NCI-H1436 (cell line): ENCODE measurements at regions not wholly inside any gene's neighbourhood (a gene's known extent, or its start where the extent isn't known, plus 50 kb on each side); places are given as distances from the start of the nearest gene placed in this dataset.
"Not testable (repeated sequence)": the region's sequence is repeated elsewhere in the genome, so short reads cannot be mapped to it uniquely, and the experiment has no call there.

Source experiments
- DNase-seq: peaks from one replicate; lab custom pipeline; 2025; lab: John Stamatoyannopoulos, UW

DNA sequence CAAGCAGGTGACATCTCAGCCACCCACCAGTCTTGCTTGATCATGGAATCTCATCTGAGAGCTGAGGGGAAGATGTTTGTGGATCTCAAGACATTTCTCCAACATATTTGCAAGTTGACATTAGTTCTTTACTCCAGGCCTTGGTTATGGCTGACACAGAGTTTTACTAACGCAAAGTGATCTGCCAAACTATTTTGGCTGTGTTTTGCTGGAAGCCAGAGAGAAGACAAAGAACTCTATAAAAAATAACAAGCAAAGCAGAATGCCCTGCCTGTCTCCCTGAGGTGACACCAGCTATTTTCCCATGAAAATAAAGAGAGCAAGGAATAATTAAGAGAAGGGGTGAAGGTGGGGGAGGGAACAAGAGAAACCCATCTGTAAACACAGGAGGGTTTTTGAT lies 286.4 kb downstream of the WDR11 start:
- no peak for DNase-seq

DNA sequence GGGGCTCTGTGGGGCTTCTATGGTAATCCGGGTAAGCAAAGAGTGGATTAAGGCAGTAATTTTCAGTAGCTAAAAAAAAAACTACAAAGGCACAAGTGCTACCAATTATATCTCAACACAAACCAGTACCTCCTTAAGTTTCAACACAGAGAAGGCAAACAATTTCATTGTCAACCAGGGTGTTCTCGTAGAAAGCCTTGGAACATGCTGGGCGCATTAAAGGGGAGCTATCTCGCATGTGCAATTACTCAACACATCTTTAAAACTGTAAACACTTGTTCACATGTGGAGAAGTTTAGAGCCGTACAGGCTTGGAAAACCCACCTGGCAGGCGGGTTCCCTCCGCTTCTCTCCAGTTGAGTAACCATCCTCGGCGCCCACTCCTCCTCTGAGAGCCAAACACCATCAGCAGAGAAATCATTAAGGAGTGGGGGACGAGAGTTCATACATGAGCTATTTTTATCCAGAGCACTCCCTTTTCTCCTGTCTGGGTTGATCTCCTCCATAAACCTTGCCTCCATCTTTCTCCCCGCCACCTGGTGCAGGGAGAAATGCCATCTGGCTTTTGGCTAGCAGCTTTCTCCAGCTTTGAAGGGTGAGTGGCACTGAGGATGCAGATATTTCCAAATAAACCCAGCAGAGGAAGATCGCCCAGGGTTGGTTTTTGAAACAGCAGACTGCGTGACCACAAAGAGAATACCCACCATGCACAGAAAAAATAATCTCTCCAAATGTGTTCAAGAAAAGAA lies 287.1 kb downstream of the WDR11 start:
- no peak for DNase-seq

DNA sequence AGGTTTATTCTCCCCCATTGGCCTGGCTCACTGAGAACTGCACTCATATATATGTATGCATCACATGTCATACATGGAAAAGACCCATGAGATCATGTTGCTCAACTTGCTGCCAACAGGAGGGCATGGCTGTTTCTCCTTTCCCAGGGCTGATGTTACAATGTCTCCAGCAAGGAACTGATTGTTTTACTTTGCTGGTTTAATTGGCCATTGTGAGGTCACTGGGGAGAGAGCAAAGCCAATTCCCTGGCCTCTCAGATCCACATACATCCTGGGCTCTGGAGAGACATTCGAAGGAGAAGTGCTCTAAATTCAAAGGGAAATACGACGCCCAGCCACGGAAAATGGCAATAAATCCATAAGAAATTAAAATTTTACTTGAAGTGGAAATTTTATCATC lies 287.8 kb downstream of the WDR11 start:
- DNase-seq: no peak

DNA sequence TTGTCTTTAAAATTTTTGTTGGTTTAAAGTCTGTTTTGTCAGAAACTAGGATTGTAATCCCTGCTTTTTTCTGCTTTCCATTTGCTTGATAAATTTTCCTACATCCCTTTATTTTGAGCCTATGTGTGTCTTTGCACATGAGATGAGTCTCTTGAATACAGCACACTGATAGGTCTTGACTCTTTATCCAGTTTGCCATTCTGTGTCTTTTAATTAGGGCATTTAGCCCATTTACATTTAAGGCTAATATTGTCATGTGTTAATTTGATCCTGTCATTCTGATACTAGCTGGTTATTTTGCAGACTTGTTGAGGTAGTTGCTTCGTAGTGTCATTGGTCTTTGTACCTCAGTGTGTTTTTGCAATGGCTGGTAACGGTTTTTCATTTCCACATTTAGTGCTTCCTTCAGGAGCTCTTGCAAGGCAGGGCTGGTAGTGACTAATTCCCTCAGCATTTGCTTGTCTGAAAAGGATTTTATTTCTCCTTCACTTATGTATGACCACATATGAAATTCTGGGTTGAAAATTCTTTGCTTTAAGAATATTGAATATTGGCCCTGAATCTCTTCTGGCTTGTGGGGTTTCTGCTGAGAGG lies 294.7 kb downstream of the WDR11 start:
- not testable (repeated sequence) for DNase-seq

- no peak for DNase-seq
Observed at GRCh38 chr10:121148921-121149320, 297.8 kb downstream of the WDR11 start.

DNA sequence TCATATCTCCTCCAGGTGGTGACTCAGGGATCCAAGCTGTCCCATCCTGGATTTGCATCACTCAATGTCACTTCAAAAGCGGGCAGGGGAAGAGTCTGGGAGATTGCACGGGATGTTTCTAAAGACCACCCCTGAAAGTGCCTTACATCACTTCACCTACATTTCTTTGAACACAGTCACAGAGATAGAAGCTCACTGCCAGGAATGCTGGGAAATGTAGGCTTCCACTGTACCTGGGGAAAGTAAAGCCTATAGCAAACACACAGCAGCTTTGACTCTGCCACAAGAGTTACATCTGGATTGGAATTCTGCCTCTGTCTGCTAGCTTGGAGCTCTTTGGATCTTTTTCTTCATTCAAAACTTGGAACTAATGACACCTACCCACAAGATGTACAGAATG lies 300.9 kb downstream of the WDR11 start:
- DNase-seq: no peak

DNA sequence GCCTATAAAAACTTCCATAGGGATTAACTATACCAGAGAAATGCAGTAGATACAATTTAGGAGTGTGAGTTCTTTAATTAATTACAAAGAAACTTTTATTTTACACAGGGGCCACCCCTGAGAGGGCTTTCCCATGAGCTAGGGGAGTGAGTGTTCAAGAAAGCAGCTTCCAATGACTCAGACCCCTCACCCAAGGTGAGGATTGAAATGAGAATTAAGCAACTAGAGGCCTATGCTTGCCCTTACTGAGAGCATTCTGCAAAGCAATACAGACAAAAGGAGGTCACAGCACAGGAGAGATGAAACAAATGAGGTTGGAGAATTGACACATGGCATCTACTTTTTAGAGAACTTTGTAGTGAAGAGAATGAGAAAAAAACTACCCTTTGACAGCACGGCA lies 301.8 kb downstream of the WDR11 start:
- DNase-seq: no peak

DNA sequence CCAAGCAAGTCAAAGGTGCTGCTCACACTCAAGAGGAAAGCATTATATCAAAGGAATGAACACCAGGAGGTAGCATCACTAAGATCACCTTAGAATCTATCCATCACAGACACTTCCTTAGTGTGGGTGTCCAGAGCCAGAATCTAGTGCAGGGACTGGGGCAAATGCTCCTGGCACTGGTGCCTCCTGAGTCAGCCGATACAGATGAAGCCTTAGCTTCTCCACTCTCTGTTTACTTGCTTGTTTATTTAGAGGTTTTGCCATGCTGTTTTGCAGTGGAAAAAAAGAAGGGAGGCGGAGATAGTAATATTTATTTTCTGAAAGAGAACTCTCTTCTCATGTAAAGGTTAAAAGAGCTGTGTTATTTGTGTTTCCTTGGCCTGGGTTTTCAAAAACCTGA lies 303.1 kb downstream of the WDR11 start:
- DNase-seq: no peak

GRCh38 chr10:121154846-121155245 lies 303.7 kb downstream of the WDR11 start:
- no peak for DNase-seq

GRCh38 chr10:121155742-121156474 lies 304.7 kb downstream of the WDR11 start:
- DNase-seq: no peak

DNA sequence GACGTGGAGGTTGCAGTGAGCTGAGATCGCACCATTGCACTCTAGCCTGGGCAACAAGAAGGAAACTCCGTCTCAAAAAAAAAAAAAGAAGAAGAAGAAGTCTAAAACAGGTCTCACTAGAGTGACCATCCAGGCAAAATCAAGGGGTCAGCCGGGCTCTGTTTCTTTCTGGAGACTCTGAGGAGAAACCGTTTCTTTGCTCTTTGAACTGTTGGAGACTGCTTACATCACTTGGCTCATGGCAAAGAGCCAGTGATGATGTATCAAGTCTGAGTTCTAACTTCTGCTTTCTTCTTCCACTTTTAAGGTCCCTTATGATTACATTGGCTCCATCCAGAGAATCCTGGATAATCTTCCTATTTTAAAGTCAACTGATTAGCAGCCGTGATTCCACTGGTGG lies 306.8 kb downstream of the WDR11 start:
- DNase-seq: no peak

DNA sequence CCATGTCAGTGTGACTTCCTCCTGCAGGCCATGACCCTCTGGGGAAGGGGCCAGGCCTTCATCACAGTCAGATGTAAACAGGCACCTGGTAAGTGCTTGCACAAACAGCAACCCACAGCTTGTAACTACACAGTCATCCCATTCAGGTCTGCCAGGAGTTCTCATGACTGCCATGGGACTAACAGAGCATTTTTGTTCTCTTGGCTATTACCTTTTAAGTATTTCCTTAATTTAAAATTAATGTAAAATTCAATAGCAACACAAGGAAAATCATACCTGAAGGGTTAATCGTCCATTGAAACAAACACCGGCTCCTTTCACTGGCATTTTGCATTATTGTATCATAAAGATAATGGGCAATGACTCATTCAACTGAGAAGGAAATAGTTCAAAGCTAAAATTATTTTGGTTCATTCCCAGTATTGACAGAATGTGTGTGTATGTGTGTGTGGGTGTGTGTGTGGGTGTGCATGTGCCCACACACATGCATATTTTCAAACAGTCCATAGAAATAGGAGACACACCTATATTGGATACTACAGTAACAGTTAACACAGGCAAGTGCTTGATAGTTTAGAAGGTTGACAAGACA lies 307.9 kb downstream of the WDR11 start:
- DNase-seq: no peak

- DNase-seq: no peak
Observed at GRCh38 chr10:121159670-121160069, 308.5 kb downstream of the WDR11 start.

- no peak for DNase-seq
Observed at GRCh38 chr10:121165276-121165675, 314.1 kb downstream of the WDR11 start.

DNA sequence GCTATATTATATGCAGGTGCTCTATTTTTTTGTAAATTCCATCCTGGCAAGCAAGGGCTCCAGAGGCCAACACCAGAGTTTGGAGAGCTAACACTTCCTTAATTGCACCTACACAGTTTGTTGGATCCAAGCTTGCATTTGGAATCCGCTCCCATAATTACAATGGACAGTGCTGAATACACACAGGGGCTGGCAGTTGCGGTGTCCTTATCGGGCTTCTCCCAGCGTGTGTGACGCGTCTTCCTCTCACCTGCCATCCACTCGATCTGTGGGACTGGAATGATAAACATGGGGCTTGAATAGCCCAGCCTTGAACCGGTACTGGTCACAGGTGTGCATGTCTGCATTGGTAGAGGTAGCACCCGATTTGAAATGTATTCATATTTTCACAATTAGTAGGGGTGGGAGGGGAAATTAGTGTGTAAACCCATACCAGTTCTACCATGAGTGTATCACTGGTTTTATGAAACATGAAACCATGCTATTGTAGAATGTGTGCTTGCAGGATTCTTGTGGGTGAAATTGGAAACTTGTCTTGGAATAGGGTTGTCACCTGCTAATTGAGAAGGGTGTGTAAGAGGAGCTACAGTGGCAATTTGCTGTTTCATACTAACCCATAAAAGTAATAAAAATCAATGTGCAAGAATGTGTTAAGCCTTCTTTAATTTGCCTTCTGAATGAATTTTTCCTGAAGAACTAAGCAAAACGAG lies 316.5 kb downstream of the WDR11 start:
- DNase-seq: no peak

- DNase-seq: no peak
Observed at GRCh38 chr10:121168545-121169216, 317.5 kb downstream of the WDR11 start.

GRCh38 chr10:121169406-121169805 lies 318.2 kb downstream of the WDR11 start:
- no peak for DNase-seq

- DNase-seq: no peak
Observed at GRCh38 chr10:121171825-121172787, 320.9 kb downstream of the WDR11 start.

GRCh38 chr10:121179006-121179405 lies 327.8 kb downstream of the WDR11 start:
- DNase-seq: no peak

- no peak for DNase-seq
Observed at GRCh38 chr10:121182219-121182618, 331.1 kb downstream of the WDR11 start.
